KMS-11 (cell line): ENCODE measurements at regions not wholly inside any gene's neighbourhood (a gene's known extent, or its start where the extent isn't known, plus 50 kb on each side); places are given as distances from the start of the nearest gene placed in this dataset.

ENCODE experiments used
- H2AFZ ChIP-seq: fragments of 200-600 bp; sonication (generic); 2 replicates; pipeline ENCODE4 v1.6.1; 2016; ENCODE audit warnings: antibody characterized with exemption, mixed run types, low read depth
- H3K27ac ChIP-seq: fragments of 200-600 bp; sonication (generic); 2 replicates; pipeline ENCODE4 v1.6.1; 2016; ENCODE audit warnings: mild to moderate bottlenecking, mixed run types
- H3K27me3 ChIP-seq: fragments of 200-600 bp; sonication (generic); 2 replicates; pipeline ENCODE4 v1.6.1; 2017; ENCODE audit warnings: mild to moderate bottlenecking, low read depth, mixed run types, moderate library complexity; ENCODE audit not compliant: insufficient read depth
- H3K36me3 ChIP-seq: fragments of 200-600 bp; sonication (generic); 2 replicates; pipeline ENCODE4 v1.6.1; 2017; ENCODE audit warnings: mild to moderate bottlenecking, mixed run types; ENCODE audit not compliant: insufficient read depth
- H3K4me1 ChIP-seq: fragments of 200-600 bp; sonication (generic); 2 replicates; pipeline ENCODE4 v1.6.1; 2016; ENCODE audit warnings: mild to moderate bottlenecking, low read depth, mixed run types; ENCODE audit not compliant: poor library complexity, severe bottlenecking
- H3K4me2 ChIP-seq: fragments of 200-600 bp; sonication (generic); 2 replicates; pipeline ENCODE4 v1.7.0; 2016; ENCODE audit warnings: mild to moderate bottlenecking, mixed run types
- H3K4me3 ChIP-seq: fragments of 200-600 bp; sonication (generic); IDR thresholded peaks from 2 replicates; pipeline ENCODE4 v1.6.1; 2017; ENCODE audit warnings: low read depth, low read length, mixed read lengths; ENCODE audit not compliant: insufficient read depth
- H3K79me2 ChIP-seq: fragments of 200-600 bp; sonication (generic); 2 replicates; pipeline ENCODE4 v1.6.1; 2016; ENCODE audit warnings: low read depth, mixed run types; ENCODE audit not compliant: insufficient read depth
- H3K9ac ChIP-seq: fragments of 200-600 bp; sonication (generic); 2 replicates; pipeline ENCODE4 v1.6.1; 2016; ENCODE audit warnings: mild to moderate bottlenecking, mixed run types
- H4K20me1 ChIP-seq: fragments of 200-600 bp; sonication (generic); 2 replicates; pipeline ENCODE4 v1.6.1; 2016; ENCODE audit warnings: mild to moderate bottlenecking, mixed run types; ENCODE audit not compliant: insufficient read depth
- TF ChIP-seq, protein P1 (sequence below): fragments of 200-600 bp; sonication (generic); conservative IDR thresholded peaks from 2 replicates; pipeline ENCODE4 v1.6.1; 2017; ENCODE audit warnings: low read depth, mild to moderate bottlenecking, antibody characterized with exemption, low read length, moderate library complexity, mixed read lengths

DNA sequence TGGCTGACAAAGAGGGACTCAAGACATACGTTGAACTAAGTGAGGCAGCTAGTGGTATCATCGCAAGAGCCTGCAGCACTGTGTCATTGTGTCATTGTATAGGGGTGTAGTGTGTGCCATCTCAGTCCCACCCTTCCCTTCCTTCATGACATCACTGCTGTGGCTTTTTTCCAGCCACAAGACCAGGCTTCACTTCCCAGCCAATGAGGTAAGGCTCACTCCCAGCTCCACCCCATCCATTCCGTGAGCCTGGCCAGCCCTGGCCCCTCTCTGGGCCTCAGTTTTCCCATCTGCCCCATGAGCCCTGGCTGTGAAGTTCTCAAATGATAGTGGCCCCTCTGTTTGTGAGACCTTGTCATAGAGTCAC lies 134.3 kb upstream of the ZMIZ1 start:
- H3K27ac ChIP-seq, result no peak overlapping the region
- no peaks in the 10 kb centered on the region for H3K4me1 ChIP-seq
- no peak overlapping the region for H3K9ac ChIP-seq
- no peaks in the 10 kb centered on the region for H4K20me1 ChIP-seq
- no peak overlapping the region for H2AFZ ChIP-seq
- H3K4me3 ChIP-seq, result no peak overlapping the region
- H3K4me2 ChIP-seq, result no peak overlapping the region
- TF ChIP-seq, protein P1, sequence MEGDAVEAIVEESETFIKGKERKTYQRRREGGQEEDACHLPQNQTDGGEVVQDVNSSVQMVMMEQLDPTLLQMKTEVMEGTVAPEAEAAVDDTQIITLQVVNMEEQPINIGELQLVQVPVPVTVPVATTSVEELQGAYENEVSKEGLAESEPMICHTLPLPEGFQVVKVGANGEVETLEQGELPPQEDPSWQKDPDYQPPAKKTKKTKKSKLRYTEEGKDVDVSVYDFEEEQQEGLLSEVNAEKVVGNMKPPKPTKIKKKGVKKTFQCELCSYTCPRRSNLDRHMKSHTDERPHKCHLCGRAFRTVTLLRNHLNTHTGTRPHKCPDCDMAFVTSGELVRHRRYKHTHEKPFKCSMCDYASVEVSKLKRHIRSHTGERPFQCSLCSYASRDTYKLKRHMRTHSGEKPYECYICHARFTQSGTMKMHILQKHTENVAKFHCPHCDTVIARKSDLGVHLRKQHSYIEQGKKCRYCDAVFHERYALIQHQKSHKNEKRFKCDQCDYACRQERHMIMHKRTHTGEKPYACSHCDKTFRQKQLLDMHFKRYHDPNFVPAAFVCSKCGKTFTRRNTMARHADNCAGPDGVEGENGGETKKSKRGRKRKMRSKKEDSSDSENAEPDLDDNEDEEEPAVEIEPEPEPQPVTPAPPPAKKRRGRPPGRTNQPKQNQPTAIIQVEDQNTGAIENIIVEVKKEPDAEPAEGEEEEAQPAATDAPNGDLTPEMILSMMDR, result no peak
- H3K36me3 ChIP-seq, result no peaks in the 10 kb centered on the region
- no peaks in the 10 kb centered on the region for H3K27me3 ChIP-seq
- no peaks in the 10 kb centered on the region for H3K79me2 ChIP-seq

DNA sequence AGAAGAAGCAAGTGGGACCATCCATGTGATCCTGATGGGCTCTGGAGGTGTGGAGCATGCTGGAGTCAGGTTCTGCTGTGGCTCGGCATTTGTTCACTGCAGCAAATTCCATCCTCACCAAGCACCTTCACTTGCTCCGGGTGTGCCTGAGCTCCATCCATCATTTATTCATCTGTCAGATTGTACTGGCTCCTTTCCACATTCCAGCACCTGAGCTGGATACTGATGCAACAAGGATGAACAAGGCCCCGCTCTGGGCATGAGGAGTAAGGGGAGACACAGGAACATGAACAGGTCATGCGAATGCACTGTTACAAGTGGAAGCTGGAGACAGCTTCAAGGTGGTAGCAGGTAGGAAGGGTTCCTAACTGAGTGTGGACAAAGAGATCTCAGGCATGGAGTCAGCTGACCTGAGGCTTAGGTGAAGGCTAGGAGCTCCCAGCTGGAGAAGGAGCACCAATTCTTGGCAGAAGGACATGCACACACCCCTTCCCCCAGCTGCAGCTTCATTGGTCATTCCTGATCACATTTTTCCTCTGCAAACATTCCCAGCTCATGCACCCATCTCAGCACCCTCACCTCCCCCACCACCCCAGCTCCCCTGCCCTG lies 133.7 kb upstream of the ZMIZ1 start:
- Histone ChIP-seq H3K79me2 (no peaks in the 10 kb centered on the region), H3K9ac (no peak overlapping the region), H3K4me3 (no peak overlapping the region), H2AFZ (no peak overlapping the region), H3K4me2 (no peak overlapping the region), H3K27ac (no peak overlapping the region), H3K4me1 (no peaks in the 10 kb centered on the region), H4K20me1 (no peaks in the 10 kb centered on the region), H3K27me3 (no peaks in the 10 kb centered on the region), H3K36me3 (no peaks in the 10 kb centered on the region)
- TF ChIP-seq, protein P1, result no peak

DNA sequence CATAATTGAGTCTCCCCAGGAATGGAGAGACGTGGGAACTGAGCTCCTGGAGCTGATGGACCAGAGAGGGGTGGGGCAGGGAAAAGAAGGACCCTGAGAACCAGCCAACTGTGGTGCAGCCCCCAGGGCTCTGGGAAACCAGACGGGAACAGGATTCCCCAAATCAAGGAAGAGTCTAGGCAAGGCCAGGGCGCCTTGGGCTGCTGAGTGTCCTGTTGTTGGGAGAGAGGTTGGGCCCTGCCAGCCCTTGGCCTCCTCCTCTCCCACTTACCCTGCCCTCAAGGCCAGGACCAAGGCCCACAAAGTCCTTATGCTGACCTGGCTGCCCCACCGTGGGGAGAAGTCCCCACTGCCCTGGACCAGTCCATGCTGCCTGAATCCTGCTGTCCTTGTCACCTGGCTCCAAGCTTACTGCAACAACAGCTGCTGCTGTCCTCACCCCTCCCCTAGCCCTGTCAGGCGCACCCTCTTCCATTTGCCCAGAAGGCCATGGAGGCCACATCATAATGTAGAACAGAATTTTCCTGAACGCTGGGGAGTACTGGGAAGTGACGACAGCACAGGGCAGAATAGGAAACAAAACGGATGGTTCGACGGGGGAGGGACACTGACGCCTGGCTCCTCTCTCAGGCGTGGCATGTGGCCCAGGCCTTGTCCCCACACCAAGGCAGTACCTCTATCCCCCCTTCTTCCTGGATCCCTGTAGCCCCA lies 132.9 kb upstream of the ZMIZ1 start:
- no peaks in the 10 kb centered on the region for H3K4me1 ChIP-seq
- TF ChIP-seq, protein P1, result no peak
- H3K36me3 ChIP-seq, result no peaks in the 10 kb centered on the region
- H4K20me1 ChIP-seq, result no peaks in the 10 kb centered on the region
- H3K27me3 ChIP-seq, result no peaks in the 10 kb centered on the region
- no peak overlapping the region for H3K4me2 ChIP-seq
- no peaks in the 10 kb centered on the region for H3K79me2 ChIP-seq
- no peak overlapping the region for H3K9ac ChIP-seq
- H2AFZ ChIP-seq, result no peak overlapping the region
- H3K27ac ChIP-seq, result no peak overlapping the region
- no peak overlapping the region for H3K4me3 ChIP-seq

DNA sequence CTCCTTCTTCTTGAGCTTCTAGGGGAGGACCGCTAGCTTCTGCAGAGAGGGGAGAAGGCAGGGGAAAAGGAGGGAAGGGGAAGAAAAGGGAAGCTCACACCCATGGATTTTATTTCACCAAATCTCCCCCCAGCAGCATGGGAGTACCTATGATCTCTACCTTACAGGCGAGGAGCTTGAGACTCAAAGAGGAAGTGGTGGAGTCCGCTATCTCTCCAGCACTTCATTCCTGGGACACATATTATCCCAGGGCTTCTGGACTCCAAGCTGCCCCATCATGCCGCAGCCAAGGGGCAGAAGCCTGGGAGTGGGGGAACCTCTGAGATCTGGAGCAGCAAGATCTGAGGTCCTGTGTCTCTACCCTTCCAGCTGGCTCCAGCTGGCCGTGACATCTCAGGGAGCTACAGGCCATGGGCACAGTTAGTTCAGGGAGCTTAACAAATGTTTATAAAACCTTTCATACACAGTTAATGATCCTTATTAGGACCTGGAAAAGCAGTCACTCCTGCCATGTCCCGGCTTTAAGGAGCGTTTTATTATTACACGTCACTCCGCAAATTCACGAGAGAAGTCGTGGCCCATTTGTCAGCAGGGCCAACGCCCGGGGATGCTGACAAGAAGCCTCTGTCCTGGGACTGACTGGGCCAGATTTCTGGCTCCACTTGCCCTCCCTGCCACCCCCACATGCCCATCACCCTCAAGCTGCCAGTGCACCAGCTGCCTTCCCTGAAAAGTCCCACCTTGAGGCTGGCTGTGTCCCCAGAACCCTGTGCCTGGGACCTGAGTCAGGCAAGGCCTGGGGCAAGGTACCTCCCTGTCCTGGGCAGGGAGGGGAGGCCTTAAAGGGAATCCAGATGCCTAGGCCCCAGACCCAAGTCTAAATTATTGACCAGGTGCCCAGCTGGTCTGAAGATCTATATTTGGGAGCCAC lies 132.1 kb upstream of the ZMIZ1 start:
- Histone ChIP-seq H3K4me3 (no peak overlapping the region), H2AFZ (no peak overlapping the region), H4K20me1 (no peaks in the 10 kb centered on the region), H3K4me1 (no peaks in the 10 kb centered on the region), H3K27ac (no peak overlapping the region), H3K4me2 (no peak overlapping the region), H3K27me3 (no peaks in the 10 kb centered on the region), H3K36me3 (no peaks in the 10 kb centered on the region), H3K9ac (no peak overlapping the region), H3K79me2 (no peaks in the 10 kb centered on the region)
- TF ChIP-seq, protein P1, result no peak
